ENCODE measurements at regions not wholly inside any gene's neighbourhood (a gene's known extent, or its start where the extent isn't known, plus 50 kb on each side); places are given as distances from the start of the nearest gene placed in this dataset.

DNA sequence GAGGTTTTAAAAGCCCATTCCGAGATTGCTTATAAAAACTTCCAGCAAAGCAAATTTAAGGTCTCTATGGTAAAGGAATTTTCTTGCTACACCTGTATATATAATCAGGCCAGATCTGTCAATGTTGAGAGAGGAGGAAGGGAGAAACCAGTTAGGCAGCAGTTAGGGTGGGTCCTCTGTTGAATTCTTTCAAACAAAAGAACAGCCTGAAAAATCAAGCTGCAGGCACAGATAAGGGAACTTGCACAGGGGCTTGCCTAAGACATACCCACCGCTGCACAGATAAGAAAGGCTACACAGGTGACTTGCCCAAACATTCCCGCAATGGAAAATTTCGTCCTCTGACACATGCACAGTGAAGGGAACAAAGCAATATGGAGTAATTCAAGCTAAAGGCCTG, 59.8 kb upstream of the IMMP2L start:
- TF ChIP-seq CTCF (IDR thresholded peaks at IDR 0.05), result no peak
- no peak for TF ChIP-seq POLR2AphosphoS5 (IDR thresholded peaks at IDR 0.05)
- no peak for TF ChIP-seq POLR2A (IDR thresholded peaks at IDR 0.05)
- no peak for TF ChIP-seq EP300 (IDR thresholded peaks at IDR 0.05)
